Spleen (tissue), 11 donors: ENCODE measurements at regions not wholly inside any gene's neighbourhood (a gene's known extent, or its start where the extent isn't known, plus 50 kb on each side); places are given as distances from the start of the nearest gene placed in this dataset.

Experiments
- DNase-seq: peaks from one replicate; pipeline ENCODE4 v3.0.0-alpha.2; 2020
- H3K27ac ChIP-seq, 8 donors: fragments of 200-600 bp; sonication (generic) in 7 of 8; 1 replicate in 4 of 8; 2 replicates in 4 of 8; pipeline versions ENCODE4 v1.5.0 to v1.8.0; 2016 to 2021; ENCODE audit warnings: inconsistent platforms in 4 of 8, mild to moderate bottlenecking in 4 of 8, moderate library complexity in 1 of 8
- H3K27me3 ChIP-seq, 7 donors: fragments of 200-600 bp; sonication (generic) in 6 of 7; replicated peaks in 1 of 7; 1 replicate in 4 of 7; 2 replicates in 3 of 7; pipeline versions ENCODE4 v1.5.0 to v1.8.0; 2016 to 2021; ENCODE audit warnings: inconsistent platforms in 3 of 7, mild to moderate bottlenecking in 1 of 7
- H3K36me3 ChIP-seq, 6 donors: fragments of 200-600 bp; sonication (generic) in 5 of 6; 1 replicate in 4 of 6; 2 replicates in 2 of 6; pipeline versions ENCODE4 v1.5.0 to v1.8.0; 2016 to 2021; ENCODE audit warnings: inconsistent platforms in 2 of 6
- H3K4me1 ChIP-seq, 6 donors: fragments of 200-600 bp; sonication (generic) in 5 of 6; 1 replicate in 3 of 6; 2 replicates in 3 of 6; pipeline versions ENCODE4 v1.5.0 to v1.8.0; 2016 to 2021; ENCODE audit warnings: inconsistent platforms in 3 of 6
- H3K4me3 ChIP-seq, 8 donors: fragments of 200-600 bp; sonication (generic) in 7 of 8; 1 replicate in 4 of 8; 2 replicates in 4 of 8; pipeline versions ENCODE4 v1.5.0 to v1.8.0; 2016 to 2021; ENCODE audit warnings: inconsistent platforms in 4 of 8, mild to moderate bottlenecking in 4 of 8, moderate library complexity in 2 of 8
- H3K9me3 ChIP-seq, 8 donors: fragments of 200-600 bp; sonication (generic) in 7 of 8; 1 replicate in 4 of 8; 2 replicates in 4 of 8; pipeline versions ENCODE4 v1.5.0 to v1.8.0; 2016 to 2021; ENCODE audit warnings: inconsistent platforms in 4 of 8
- CTCF ChIP-seq, 11 experiments: fragments of 200-600 bp in 7 of 11; fragments of 450-650 bp in 4 of 11; sonication (generic) in 4 of 11; IDR thresholded peaks in 8 of 11; conservative IDR thresholded peaks in 3 of 11; 1 replicate in 7 of 11; 2 replicates in 4 of 11; pipeline versions ENCODE4 v1.4.0 to v1.8.0; 2016 to 2021; ENCODE audit warnings: antibody characterized with exemption in 11 of 11, inconsistent platforms in 4 of 11, mild to moderate bottlenecking in 1 of 11
- POLR2A ChIP-seq, 3 donors: fragments of 450-650 bp; IDR thresholded peaks; one replicate each; pipeline ENCODE4 v1.5.1; 2017; ENCODE audit warnings: antibody characterized with exemption in 3 of 3, mild to moderate bottlenecking in 1 of 3
- POLR2AphosphoS5 ChIP-seq, 3 donors: sonication (generic); formaldehyde crosslinking; IDR thresholded peaks; one replicate each; pipeline ENCODE4 v1.5.1; 2017; ENCODE audit warnings: antibody characterized with exemption in 3 of 3
- WGBS, 5 donors: extraction: QIAGEN DNeasy Blood & Tissue Kit in 3 of 5; methylation state at CpG; one replicate each; pipeline versions ENCODE4 v1.1.5 to v1.1.7; 2013 to 2018; 5-methylcytosine and 5-hydroxymethylcytosine counted together
- intact Hi-C: fragments of 100-400 bp; cut with DNase I; formaldehyde crosslinking; loops from one replicate; pipeline ENCODE4 v1.15.0; 2023; ENCODE audit warnings: low total_unique reads
- donor health status: healthy with polysubstance abuse.
- donor health status: DM: no; HTN: no; CAD: no; lungs with moderate emphysema.
- donor health status: DM: no; HTN: no; CAD: no.
- donor health status: Bipolar disorder and iron deficiency.
- donor health status: healthy.
- donor health status: DM: no; HTN: no; CAD: no.
- donor health status: DM: yes; HTN: yes; CAD: no.

GRCh38 chr16:49216593-49216992, 65.0 kb downstream of the CBLN1 start:
- TF ChIP-seq POLR2A (IDR thresholded peaks at IDR 0.05) (no peak), POLR2AphosphoS5 (IDR thresholded peaks at IDR 0.05) (no peak), CTCF (IDR thresholded peaks at IDR 0.05 in 8 of 11, conservative IDR thresholded peaks at IDR 0.05 in 3 of 11) (no peak)
- Histone ChIP-seq H3K4me1 (no peaks in the 10 kb centered on the region), H3K4me3 (no peak overlapping the region), H3K9me3 (no peaks in the 10 kb centered on the region), H3K36me3 (no peaks in the 10 kb centered on the region), H3K27ac (no peak overlapping the region), H3K27me3 (no peaks in the 10 kb centered on the region)
- no peak for DNase-seq
- intact Hi-C loops, result no loop called here
- WGBS, 5 donors, result 50 to 61% (median 53%) methylated on average over 3 of the region's 3 CpGs

- H3K27ac ChIP-seq, result no peak overlapping the region
- H3K36me3 ChIP-seq, result no peaks in the 10 kb centered on the region
- no peaks in the 10 kb centered on the region for H3K9me3 ChIP-seq
- TF ChIP-seq POLR2AphosphoS5 (IDR thresholded peaks at IDR 0.05) (no peak), POLR2A (IDR thresholded peaks at IDR 0.05) (no peak), CTCF (IDR thresholded peaks at IDR 0.05 in 8 of 11, conservative IDR thresholded peaks at IDR 0.05 in 3 of 11) (no peak)
- no peaks in the 10 kb centered on the region for H3K4me1 ChIP-seq
- intact Hi-C loops, result no loop called here
- H3K4me3 ChIP-seq, result no peak overlapping the region
- 58 to 75% (median 66%) methylated on average over 5 of the region's 5 CpGs for WGBS, 5 donors
- no peaks in the 10 kb centered on the region for H3K27me3 ChIP-seq
- DNase-seq, result no peak
Measured at GRCh38 chr16:49213594-49213993, 68.0 kb downstream of the CBLN1 start.

- Histone ChIP-seq H3K27ac (no peak overlapping the region), H3K27me3 (no peaks in the 10 kb centered on the region), H3K9me3 (no peaks in the 10 kb centered on the region), H3K4me1 (no peaks in the 10 kb centered on the region), H3K36me3 (no peaks in the 10 kb centered on the region), H3K4me3 (no peak overlapping the region)
- 68 to 85% (median 81%) methylated on average over 4 of the region's 4 CpGs for WGBS, 5 donors
- DNase-seq, result no peak
- TF ChIP-seq POLR2A (IDR thresholded peaks at IDR 0.05) (no peak), POLR2AphosphoS5 (IDR thresholded peaks at IDR 0.05) (no peak), CTCF (IDR thresholded peaks at IDR 0.05 in 8 of 11, conservative IDR thresholded peaks at IDR 0.05 in 3 of 11) (no peak)
- intact Hi-C loops, result no loop called here
Measured at GRCh38 chr16:49204191-49204590, 77.4 kb downstream of the CBLN1 start.

- no peak overlapping the region for H3K27ac ChIP-seq
- no peak overlapping the region for H3K4me3 ChIP-seq
- no peaks in the 10 kb centered on the region for H3K9me3 ChIP-seq
- WGBS, 5 donors, result 19 to 22% (median 21%) methylated on average over 3 of the region's 3 CpGs
- no peak for DNase-seq
- H3K36me3 ChIP-seq, result no peaks in the 10 kb centered on the region
- no peaks in the 10 kb centered on the region for H3K4me1 ChIP-seq
- intact Hi-C loops, result no loop called here
- TF ChIP-seq POLR2AphosphoS5 (IDR thresholded peaks at IDR 0.05) (no peak), CTCF (IDR thresholded peaks at IDR 0.05 in 8 of 11, conservative IDR thresholded peaks at IDR 0.05 in 3 of 11) (no peak), POLR2A (IDR thresholded peaks at IDR 0.05) (no peak)
- no peaks in the 10 kb centered on the region for H3K27me3 ChIP-seq
Measured at GRCh38 chr16:49203361-49203760, 78.3 kb downstream of the CBLN1 start.
